ENCODE measurements at regions not wholly inside any gene's neighbourhood (a gene's known extent, or its start where the extent isn't known, plus 50 kb on each side); places are given as distances from the start of the nearest gene placed in this dataset.

GRCh38 chr10:128930515-128930914 is 536.5 kb upstream of the MGMT start:
- no peak for TF ChIP-seq POLR2A (IDR thresholded peaks at IDR 0.05)
- TF ChIP-seq CTCF (IDR thresholded peaks at IDR 0.05): no peak
